Activated CD8-positive, alpha-beta T cell treated with anti-CD3 and anti-CD28 coated beads, Interleukin-2, amount 10 ng/mL, durations not matched to agents 7 days and 5 days (primary cell): ENCODE measurements at regions not wholly inside any gene's neighbourhood (a gene's known extent, or its start where the extent isn't known, plus 50 kb on each side); places are given as distances from the start of the nearest gene placed in this dataset.

Experiments
- ATAC-seq: fragments of 150-1000 bp; cut with Tn5 transposase; one replicate; pipeline ENCODE4 v1.10.0; 2021; ENCODE audit warnings: moderate library complexity
- CTCF ChIA-PET: fragments of 350-600 bp; sonication (Branson Sonifier 250); formaldehyde crosslinking; loops from one replicate; lab custom pipeline; 2021; ENCODE audit warnings: antibody characterized with exemption; lab: Charles Lee
- POLR2A ChIA-PET: fragments of 350-600 bp; sonication (Branson Sonifier 250); formaldehyde crosslinking; loops from one replicate; lab custom pipeline; 2021; ENCODE audit warnings: antibody characterized with exemption; lab: Charles Lee
- DNase-seq: peaks from one replicate; pipeline ENCODE4 v3.0.0-alpha.2; 2020
- H3K27ac Mint-ChIP-seq: one replicate; pipeline ENCODE4 v1.8.0; 2021; ENCODE audit warnings: mild to moderate bottlenecking, mixed read lengths
- H3K27me3 Mint-ChIP-seq: one replicate; pipeline ENCODE4 v1.8.0; 2021; ENCODE audit warnings: low read depth, mixed read lengths
- H3K36me3 Mint-ChIP-seq: one replicate; pipeline ENCODE4 v1.8.0; 2021; ENCODE audit warnings: low read depth, mixed read lengths
- H3K4me1 Mint-ChIP-seq: one replicate; pipeline ENCODE4 v1.8.0; 2021; ENCODE audit warnings: low read depth, mixed read lengths
- H3K4me3 Mint-ChIP-seq: one replicate; pipeline ENCODE4 v1.8.0; 2021; ENCODE audit warnings: mild to moderate bottlenecking, mixed read lengths
- H3K9me3 Mint-ChIP-seq: one replicate; pipeline ENCODE4 v1.8.0; 2022; ENCODE audit warnings: mixed read lengths; ENCODE audit not compliant: insufficient read depth

GRCh38 chr3:187949093-187949820 is 204.0 kb upstream of the BCL6 start:
- ChIA-PET POLR2A (interaction anchor here (0.7 to 0.9 kb wide), 3 partner anchors 12 to 147 kb away, joined by 3 read pairs; no protein-coding TSS in a partner anchor), CTCF (interaction anchor here (1.2 kb wide), 1 partner anchor 9 kb away, joined by 5 read pairs; no protein-coding TSS in a partner anchor)
- no peak for ATAC-seq
- DNase-seq = no peak
- H3K27me3 Mint-ChIP-seq = no peaks in the 10 kb centered on the region
- H3K4me3 Mint-ChIP-seq = no peak overlapping the region
- peak overlapping the region; percentile 12 for H3K27ac Mint-ChIP-seq
- H3K36me3 Mint-ChIP-seq = peaks cover 12% of the 10 kb centered on the region
- H3K9me3 Mint-ChIP-seq = no peaks in the 10 kb centered on the region
- peaks cover 60% of the 10 kb centered on the region for H3K4me1 Mint-ChIP-seq

- Mint-ChIP-seq H3K4me1 (peaks cover 75% of the 10 kb centered on the region), H3K36me3 (peaks cover 12% of the 10 kb centered on the region), H3K27me3 (no peaks in the 10 kb centered on the region), H3K27ac (peak overlapping the region; percentile 1), H3K9me3 (no peaks in the 10 kb centered on the region), H3K4me3 (no peak overlapping the region)
- ChIA-PET POLR2A (interaction anchor here (1.2 kb wide), 1 partner anchor 12 kb away, joined by 4 read pairs; no protein-coding TSS in a partner anchor), CTCF (interaction anchor here (0.8 kb wide), 1 partner anchor 203 kb away, joined by 3 read pairs; no protein-coding TSS in a partner anchor)
- no peak for DNase-seq
- no peak for ATAC-seq
Observed at GRCh38 chr3:187950671-187951070, 203.3 kb upstream of the LPP start.

- POLR2A ChIA-PET = no interaction called here
Observed at GRCh38 chr3:187951452-187952190, 202.3 kb upstream of the LPP start.

GRCh38 chr3:187952849-187953248 is 201.1 kb upstream of the LPP start:
- ATAC-seq (no peak), DNase-seq (no peak)
- Mint-ChIP-seq H3K27me3 (no peaks in the 10 kb centered on the region), H3K9me3 (no peaks in the 10 kb centered on the region), H3K36me3 (peaks cover 23% of the 10 kb centered on the region), H3K4me1 (peaks cover 79% of the 10 kb centered on the region), H3K27ac (no peak overlapping the region), H3K4me3 (no peak overlapping the region)
- CTCF ChIA-PET = no interaction called here
- POLR2A ChIA-PET = interaction anchor here (0.9 kb wide), 1 partner anchor 22 kb away, joined by 5 read pairs; no protein-coding TSS in a partner anchor

More at GRCh38 chr3:187951452-187952190, 202.3 kb upstream of the LPP start:
- peak overlapping the region; percentile 4 for H3K27ac Mint-ChIP-seq
- peak; percentile 32 for ATAC-seq
- CTCF ChIA-PET = no interaction called here
- peaks cover 74% of the 10 kb centered on the region for H3K4me1 Mint-ChIP-seq
- H3K4me3 Mint-ChIP-seq = no peak overlapping the region
- peak; percentile 43 for DNase-seq
- H3K27me3 Mint-ChIP-seq = no peaks in the 10 kb centered on the region
- no peaks in the 10 kb centered on the region for H3K9me3 Mint-ChIP-seq
- H3K36me3 Mint-ChIP-seq = peaks cover 18% of the 10 kb centered on the region

GRCh38 chr3:187954516-187954872 is 199.5 kb upstream of the LPP start:
- H3K4me1 Mint-ChIP-seq = peaks cover 86% of the 10 kb centered on the region
- ATAC-seq (no peak), DNase-seq (no peak)
- H3K27ac Mint-ChIP-seq = peak overlapping the region; percentile 2
- H3K9me3 Mint-ChIP-seq = no peaks in the 10 kb centered on the region
- ChIA-PET POLR2A (interaction anchor here (0.9 kb wide), 1 partner anchor 209 kb away, joined by 3 read pairs; the partner anchor contains the start of gene BCL6), CTCF (interaction anchor here (2.1 kb wide), 1 partner anchor 20 kb away, joined by 5 read pairs; no protein-coding TSS in a partner anchor)
- no peak overlapping the region for H3K4me3 Mint-ChIP-seq
- H3K36me3 Mint-ChIP-seq = peaks cover 24% of the 10 kb centered on the region
- no peaks in the 10 kb centered on the region for H3K27me3 Mint-ChIP-seq

GRCh38 chr3:187954873-187955586 is 198.9 kb upstream of the LPP start:
- peaks cover 90% of the 10 kb centered on the region for H3K4me1 Mint-ChIP-seq

GRCh38 chr3:187955587-187955952 is 198.4 kb upstream of the LPP start:
- CTCF ChIA-PET = interaction anchor here (0.6 to 2.1 kb wide), 6 partner anchors 15 to 206 kb away, joined by 3 to 6 read pairs (median 4); no protein-coding TSS in a partner anchor
- Mint-ChIP-seq H3K27ac (no peak overlapping the region), H3K9me3 (no peaks in the 10 kb centered on the region), H3K4me3 (no peak overlapping the region), H3K4me1 (peaks cover 88% of the 10 kb centered on the region), H3K36me3 (peaks cover 25% of the 10 kb centered on the region), H3K27me3 (no peaks in the 10 kb centered on the region)
- no peak for DNase-seq
- ATAC-seq = no peak
- POLR2A ChIA-PET = interaction anchor here (0.6 to 1.4 kb wide), 3 partner anchors 11 to 1183 kb away, joined by 3 to 5 read pairs (median 3); partner anchors contain the start of gene BCL6

More at GRCh38 chr3:187954873-187955586, 198.9 kb upstream of the LPP start:
- ChIA-PET POLR2A (interaction anchor here (0.6 to 0.7 kb wide), 2 partner anchors 37 to 1183 kb away, joined by 3 read pairs; no protein-coding TSS in a partner anchor), CTCF (interaction anchor here (0.6 to 2.1 kb wide), 5 partner anchors 15 to 205 kb away, joined by 3 to 6 read pairs (median 4); no protein-coding TSS in a partner anchor)
- Mint-ChIP-seq H3K27me3 (no peaks in the 10 kb centered on the region), H3K9me3 (no peaks in the 10 kb centered on the region), H3K36me3 (peaks cover 25% of the 10 kb centered on the region), H3K4me3 (no peak overlapping the region), H3K27ac (no peak overlapping the region)
- DNase-seq (no peak), ATAC-seq (no peak)

- ATAC-seq = no peak
Observed at GRCh38 chr3:187957165-187957581, 196.8 kb upstream of the LPP start.

GRCh38 chr3:187957582-187957981 is 196.4 kb upstream of the LPP start:
- Mint-ChIP-seq H3K27me3 (no peaks in the 10 kb centered on the region), H3K4me3 (no peak overlapping the region), H3K36me3 (peaks cover 20% of the 10 kb centered on the region), H3K4me1 (peaks cover 68% of the 10 kb centered on the region), H3K27ac (no peak overlapping the region), H3K9me3 (no peaks in the 10 kb centered on the region)
- no peak for ATAC-seq
- DNase-seq = no peak
- ChIA-PET CTCF (no interaction called here), POLR2A (no interaction called here)

More at GRCh38 chr3:187957165-187957581, 196.8 kb upstream of the LPP start:
- H3K9me3 Mint-ChIP-seq = no peaks in the 10 kb centered on the region
- no peak overlapping the region for H3K27ac Mint-ChIP-seq
- H3K36me3 Mint-ChIP-seq = peaks cover 20% of the 10 kb centered on the region
- no peak for DNase-seq
- peaks cover 72% of the 10 kb centered on the region for H3K4me1 Mint-ChIP-seq
- POLR2A ChIA-PET = interaction anchor here (1.1 kb wide), 1 partner anchor 210 kb away, joined by 3 read pairs; no protein-coding TSS in a partner anchor
- H3K4me3 Mint-ChIP-seq = no peak overlapping the region
- CTCF ChIA-PET = interaction anchor here (1.7 kb wide), 1 partner anchor 158 kb away, joined by 4 read pairs; no protein-coding TSS in a partner anchor
- H3K27me3 Mint-ChIP-seq = no peaks in the 10 kb centered on the region

- H3K9me3 Mint-ChIP-seq = no peaks in the 10 kb centered on the region
- DNase-seq = peak; percentile 78
- peak overlapping the region; percentile 52 for H3K4me3 Mint-ChIP-seq
- ChIA-PET CTCF (interaction anchor here (0.7 to 2.2 kb wide), 5 partner anchors 12 to 218 kb away, joined by 3 to 11 read pairs (median 4); no protein-coding TSS in a partner anchor), POLR2A (interaction anchor here (1.3 to 1.4 kb wide), 3 partner anchors 13 to 213 kb away, joined by 3 to 11 read pairs (median 5); partner anchors contain the start of gene BCL6)
- ATAC-seq = peak; percentile 95
- H3K27me3 Mint-ChIP-seq = no peaks in the 10 kb centered on the region
- H3K4me1 Mint-ChIP-seq = peaks cover 59% of the 10 kb centered on the region
- H3K27ac Mint-ChIP-seq = peak overlapping the region; percentile 82
- peaks cover 13% of the 10 kb centered on the region for H3K36me3 Mint-ChIP-seq
Observed at GRCh38 chr3:187958432-187959003, 195.4 kb upstream of the LPP start.
